GM18507 (cell line): ENCODE measurements at regions not wholly inside any gene's neighbourhood (a gene's known extent, or its start where the extent isn't known, plus 50 kb on each side); places are given as distances from the start of the nearest gene placed in this dataset.

Experiments used
- DNase-seq: peaks from one replicate; pipeline ENCODE4 v3.0.0; 2011; ENCODE audit warnings: low read depth; ENCODE audit not compliant: insufficient read length; ENCODE audit errors: extremely low spot score
- FAIRE-seq: peaks from 2 replicates; lab custom pipeline; 2011; peaks lifted over from hg19 to GRCh38; lab: Jason Lieb, UNC

DNA sequence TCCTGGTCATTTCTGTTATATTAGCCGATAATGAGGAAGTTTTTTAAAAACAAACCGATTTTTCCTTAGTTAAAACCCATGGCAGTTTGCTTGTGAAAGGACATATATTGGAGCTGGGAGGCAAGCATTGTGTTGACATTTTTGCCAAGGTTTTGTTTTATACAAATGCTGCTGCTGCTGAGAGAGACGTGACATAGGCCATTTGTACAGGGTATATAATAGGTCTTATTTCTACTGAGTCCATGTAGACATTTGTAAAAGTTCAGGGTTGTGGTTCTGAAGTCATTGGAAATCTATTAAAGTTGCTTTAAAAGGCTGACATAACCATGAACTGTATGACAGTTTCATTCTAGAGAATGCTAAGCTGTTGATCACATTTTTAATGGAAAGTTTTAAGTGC lies 424.0 kb upstream of the FANCL start:
- DNase-seq (no peak), FAIRE-seq (no peak)

GRCh38 chr2:58664523-58665151 lies 423.5 kb upstream of the FANCL start:
- DNase-seq, result no peak
- FAIRE-seq, result no peak

GRCh38 chr2:58660046-58660445 lies 418.9 kb upstream of the FANCL start:
- DNase-seq, result no peak

DNA sequence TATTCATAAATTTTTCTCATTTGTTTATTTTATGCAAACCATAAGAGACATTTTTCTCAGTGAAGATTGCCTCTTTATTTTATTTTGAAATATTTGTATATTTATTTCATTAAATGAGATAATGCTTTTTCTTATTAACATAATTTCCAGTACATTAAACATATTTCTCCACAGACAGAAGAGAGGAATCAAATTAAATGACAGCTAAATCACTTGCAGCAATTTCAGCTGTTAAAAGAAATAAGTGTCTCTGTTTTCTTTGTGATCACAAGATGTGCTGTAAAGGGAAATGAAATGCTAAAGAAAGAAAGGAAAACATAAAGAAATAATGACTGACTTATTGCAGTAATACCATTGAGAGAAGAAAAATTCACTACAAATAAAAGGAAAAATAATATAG lies 414.0 kb upstream of the FANCL start:
- DNase-seq (no peak), FAIRE-seq (no peak)

More at GRCh38 chr2:58660046-58660445, 418.9 kb upstream of the FANCL start:
- FAIRE-seq, result no peak

GRCh38 chr2:58651930-58652329 lies 410.8 kb upstream of the FANCL start:
- FAIRE-seq, result no peak
- no peak for DNase-seq

GRCh38 chr2:58650781-58651180 lies 409.7 kb upstream of the FANCL start:
- DNase-seq (no peak), FAIRE-seq (no peak)

- DNase-seq (no peak), FAIRE-seq (no peak)
These were observed 408.6 kb upstream of the FANCL start for GRCh38 chr2:58649756-58650155.

DNA sequence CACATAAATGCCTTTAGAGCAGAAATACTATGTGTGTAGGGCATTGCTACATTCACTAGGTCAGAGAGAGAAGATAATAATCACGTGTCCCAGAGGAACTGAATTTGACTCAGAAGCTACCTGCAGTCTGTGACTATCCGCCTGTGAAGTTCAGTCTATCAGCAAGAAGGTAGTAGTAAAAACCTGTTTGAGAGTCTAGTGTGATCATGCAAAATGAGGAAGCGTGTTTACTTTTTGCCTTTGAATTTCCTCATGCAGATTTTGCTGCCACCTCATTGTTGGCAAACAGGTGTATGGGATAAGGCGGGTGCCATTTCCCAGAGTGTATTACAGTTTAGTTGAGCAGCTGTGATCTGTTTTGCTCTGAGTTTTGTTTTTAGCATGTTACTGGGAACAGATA lies 403.9 kb upstream of the FANCL start:
- FAIRE-seq (no peak), DNase-seq (no peak)

GRCh38 chr2:58644451-58644850 lies 403.3 kb upstream of the FANCL start:
- FAIRE-seq (no peak), DNase-seq (no peak)

- DNase-seq (no peak), FAIRE-seq (no peak)
These were observed 399.9 kb upstream of the FANCL start for GRCh38 chr2:58641001-58641400.

DNA sequence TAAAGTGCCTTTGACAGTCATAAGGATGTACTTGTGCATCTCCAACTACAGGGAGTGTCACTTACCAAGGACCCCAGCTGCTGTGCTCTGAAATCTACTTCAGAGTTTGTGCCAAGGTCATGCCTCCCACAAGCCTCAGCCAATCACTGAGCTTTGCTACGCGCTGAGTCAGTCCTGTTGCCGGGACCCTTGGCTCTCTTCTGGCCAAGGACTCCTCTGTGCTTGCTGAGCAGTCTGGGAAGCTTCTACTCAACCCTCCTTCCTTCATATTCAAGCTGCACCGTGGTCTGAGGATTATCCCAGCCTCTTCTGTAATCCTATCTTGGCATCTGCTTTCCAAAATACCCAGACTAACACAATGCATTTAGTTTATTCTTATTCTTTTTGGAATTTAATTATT lies 398.9 kb upstream of the FANCL start:
- DNase-seq (no peak), FAIRE-seq (no peak)

- FAIRE-seq (no peak), DNase-seq (no peak)
These were observed 397.2 kb upstream of the FANCL start for GRCh38 chr2:58638256-58638805.

DNA sequence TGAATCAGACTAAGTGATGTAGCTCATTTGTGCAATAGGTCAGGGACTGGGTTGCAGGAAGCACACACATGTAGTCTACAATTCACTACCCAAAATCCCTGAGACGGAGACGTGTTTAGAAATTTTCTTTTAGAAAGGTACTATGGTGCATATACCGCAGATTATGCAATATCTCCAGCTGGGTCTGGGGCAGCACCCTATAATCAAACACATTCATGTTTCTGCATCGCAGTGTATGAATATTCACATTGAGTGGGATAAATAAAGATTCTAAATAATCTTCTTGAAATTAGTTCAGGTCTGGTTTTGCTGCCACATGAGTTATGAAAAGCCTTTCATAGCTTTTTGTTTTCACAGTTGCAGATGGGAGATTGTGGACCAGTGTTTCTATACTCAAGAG lies 395.7 kb upstream of the FANCL start:
- DNase-seq (no peak), FAIRE-seq (no peak)

DNA sequence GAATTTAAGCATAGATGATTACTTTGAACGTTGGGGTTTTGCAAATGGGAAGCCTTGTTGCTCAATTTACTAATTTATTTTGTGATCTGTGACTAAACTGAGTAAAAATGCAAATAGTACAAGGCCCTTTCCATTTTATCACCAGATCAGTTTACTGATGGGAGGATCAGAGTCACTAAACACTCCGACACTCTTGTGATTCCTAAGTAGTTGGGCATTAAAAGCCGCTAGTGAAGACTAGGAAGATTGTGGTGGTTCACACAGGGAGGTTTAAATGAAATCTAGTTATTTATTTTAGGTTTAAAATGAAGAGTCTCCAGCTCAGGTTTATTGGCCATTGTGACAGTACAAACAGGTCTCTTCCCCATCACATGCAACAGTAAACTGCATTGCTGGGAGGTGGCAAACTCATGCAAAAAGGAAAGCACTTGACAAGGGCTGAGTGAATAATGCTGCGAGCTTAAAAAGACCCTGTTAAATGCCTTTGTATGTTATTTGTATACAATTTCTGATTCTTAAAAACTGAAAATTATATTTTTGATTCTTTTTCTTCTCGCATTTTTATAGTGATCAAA lies 394.8 kb upstream of the FANCL start:
- DNase-seq (no peak), FAIRE-seq (no peak)

DNA sequence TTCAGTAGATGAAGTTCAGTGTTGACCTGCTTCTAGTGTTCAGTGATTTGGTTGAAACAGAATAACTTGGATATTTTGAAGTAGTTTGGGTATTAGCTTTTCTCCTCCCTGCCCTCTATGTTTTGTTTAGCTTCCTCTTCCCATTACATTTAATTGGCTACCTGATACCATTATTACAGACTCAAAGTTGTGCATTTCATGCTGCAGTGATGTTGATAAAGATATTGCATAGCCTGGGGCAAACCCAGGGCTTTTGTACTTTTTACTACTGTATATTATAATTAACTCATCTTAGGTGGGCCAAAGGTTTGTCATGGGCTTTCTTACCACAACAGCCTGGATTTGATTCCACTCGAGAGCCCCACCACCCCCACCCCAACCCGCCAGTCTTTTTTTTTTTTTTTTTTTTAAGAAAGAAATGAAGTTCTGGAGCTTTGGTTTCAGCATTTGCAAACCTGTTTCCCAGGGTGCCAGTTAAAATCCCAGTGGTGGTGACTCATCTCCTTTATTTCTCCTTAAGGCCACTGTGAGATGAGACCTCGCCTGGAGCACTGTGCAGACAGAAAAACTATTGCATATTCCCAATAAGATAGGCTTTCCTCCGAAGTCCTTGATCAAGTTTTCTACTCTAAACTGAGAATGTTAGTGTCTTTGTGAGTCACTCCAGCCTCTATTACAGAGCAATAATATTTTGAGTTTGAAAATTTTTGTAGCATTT lies 393.7 kb upstream of the FANCL start:
- DNase-seq (no peak), FAIRE-seq (no peak)

- FAIRE-seq, result no peak
These were observed 392.7 kb upstream of the FANCL start for GRCh38 chr2:58633613-58634365.

DNA sequence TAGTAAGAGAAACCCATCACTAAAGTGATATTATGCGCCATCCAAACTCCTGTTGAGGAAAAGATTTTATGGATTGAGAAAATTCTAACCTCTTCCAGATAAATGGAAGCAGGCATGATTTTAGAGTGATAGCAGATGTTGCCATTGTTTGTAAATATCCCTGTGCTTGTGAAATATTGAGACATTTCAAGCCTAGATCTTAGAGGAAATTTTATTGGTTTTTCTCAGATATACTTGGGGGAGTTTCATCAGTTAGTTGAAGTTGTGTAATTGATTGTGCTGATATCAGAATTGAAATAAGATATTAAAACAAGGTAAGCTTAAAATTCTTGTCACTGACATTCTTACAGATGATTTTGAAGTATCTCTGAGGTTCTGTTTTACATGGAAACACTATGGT lies 390.9 kb upstream of the FANCL start:
- FAIRE-seq, result no peak
- no peak for DNase-seq

More at GRCh38 chr2:58633613-58634365, 392.7 kb upstream of the FANCL start:
- no peak for DNase-seq

DNA sequence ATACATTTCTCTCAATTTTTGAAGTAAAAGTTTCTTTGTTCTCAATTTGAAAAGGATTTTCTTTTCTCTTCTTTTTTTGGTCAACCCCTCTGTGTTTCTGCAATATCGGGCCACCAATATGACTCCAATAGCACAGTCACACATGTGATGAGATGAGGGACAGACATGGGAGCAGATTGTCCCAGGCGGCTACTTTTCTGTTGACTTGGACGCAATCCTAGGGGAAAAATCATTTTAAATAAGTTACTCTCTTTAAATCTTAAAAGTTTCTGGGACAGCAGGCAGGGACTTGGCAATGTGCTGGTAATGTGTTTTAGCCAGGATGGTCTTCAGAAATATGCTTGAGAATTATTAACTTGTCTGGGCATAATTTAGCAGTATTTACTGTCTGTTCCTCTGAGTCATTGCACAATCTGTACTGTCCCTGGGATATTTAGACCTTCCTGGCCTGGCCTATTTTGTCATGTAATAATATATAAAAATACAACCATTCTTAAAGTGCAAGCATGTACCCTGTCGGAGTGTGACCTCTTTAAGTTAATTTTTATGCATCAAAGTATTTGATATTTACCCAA lies 388.5 kb upstream of the FANCL start:
- FAIRE-seq (no peak), DNase-seq (no peak)

GRCh38 chr2:58620896-58621295 lies 379.8 kb upstream of the FANCL start:
- DNase-seq (no peak), FAIRE-seq (no peak)

GRCh38 chr2:58620093-58620492 lies 379.0 kb upstream of the FANCL start:
- no peak for FAIRE-seq

More at GRCh38 chr2:58620093-58620492, 379.0 kb upstream of the FANCL start:
- DNase-seq, result no peak
